ENCODE measurements at regions not wholly inside any gene's neighbourhood (a gene's known extent, or its start where the extent isn't known, plus 50 kb on each side); places are given as distances from the start of the nearest gene placed in this dataset.

- TF ChIP-seq CTCF (conservative IDR thresholded peaks at IDR 0.05), result no peak
- TF ChIP-seq EZH2 (IDR thresholded peaks at IDR 0.05; ENCODE audit: low read depth), result no peak
Observed at GRCh38 chr12:4112734-4113325, 160.7 kb upstream of the CCND2 start.

Measured in PC-9 (cell line).